HEK293 (cell line): ENCODE measurements at regions not wholly inside any gene's neighbourhood (a gene's known extent, or its start where the extent isn't known, plus 50 kb on each side); places are given as distances from the start of the nearest gene placed in this dataset.

Source experiments
- CTCF ChIP-seq: fragments of 450-650 bp; formaldehyde crosslinking; IDR thresholded peaks from 2 replicates; pipeline ENCODE4 v1.5.1; 2016; ENCODE audit warnings: missing biosample characterization, missing genetic modification characterization
- KLF1 ChIP-seq: fragments of 450-650 bp; formaldehyde crosslinking; IDR thresholded peaks from 2 replicates; pipeline ENCODE4 v1.5.1; 2016; ENCODE audit warnings: missing biosample characterization, missing genetic modification characterization
- ZNF223 ChIP-seq: fragments of 450-650 bp; formaldehyde crosslinking; IDR thresholded peaks from 2 replicates; pipeline ENCODE4 v1.5.1; 2016; ENCODE audit warnings: missing biosample characterization, missing genetic modification characterization
- ZNF23 ChIP-seq: fragments of 450-650 bp; formaldehyde crosslinking; IDR thresholded peaks from 2 replicates; pipeline ENCODE4 v1.5.1; 2016; ENCODE audit warnings: missing biosample characterization, missing genetic modification characterization, borderline replicate concordance
- ZNF311 ChIP-seq: fragments of 450-650 bp; formaldehyde crosslinking; IDR thresholded peaks from 2 replicates; pipeline ENCODE4 v1.5.1; 2017; ENCODE audit warnings: missing biosample characterization, missing genetic modification characterization, borderline replicate concordance
- ZNF704 ChIP-seq: fragments of 450-650 bp; formaldehyde crosslinking; IDR thresholded peaks from 2 replicates; pipeline ENCODE4 v1.5.1; 2016; ENCODE audit warnings: missing biosample characterization, missing genetic modification characterization

DNA sequence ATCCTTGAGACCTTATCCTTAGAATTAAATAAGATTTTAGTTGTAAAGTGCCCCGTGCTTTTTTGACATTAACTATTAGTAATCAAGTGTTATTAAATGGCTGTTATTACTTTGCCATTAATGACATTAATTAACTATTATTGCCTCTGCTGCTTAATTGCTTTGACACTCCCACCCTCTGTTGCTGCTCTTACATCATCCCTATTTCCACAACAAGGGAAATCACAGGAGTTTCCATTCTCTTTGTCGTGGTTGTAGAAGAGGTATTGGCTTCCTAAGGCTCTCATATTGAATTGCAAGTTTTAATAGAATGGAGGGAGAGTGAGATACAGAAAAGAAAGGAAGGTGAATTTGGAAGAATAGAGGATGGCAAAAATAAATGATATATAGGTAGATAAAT lies 545.8 kb downstream of the MMUT start:
- TF ChIP-seq CTCF (tag by site-specific recombination) (no peak), ZNF223 (tag by site-specific recombination) (no peak), ZNF704 (no peak), ZNF23 (tag by site-specific recombination) (no peak), ZNF311 (tag by site-specific recombination) (no peak), KLF1 (tag by site-specific recombination) (no peak)
